ENCODE measurements at regions not wholly inside any gene's neighbourhood (a gene's known extent, or its start where the extent isn't known, plus 50 kb on each side); places are given as distances from the start of the nearest gene placed in this dataset. TPM values are rescaled to one million over a fixed set of nuclear protein-coding genes. Genes with fewer than 3 reads are reported as not detected.

- no peaks in the 10 kb centered on the region for H3K27me3 ChIP-seq
- H3K4me1 ChIP-seq, result no peaks in the 10 kb centered on the region
- no peaks in the 10 kb centered on the region for H3K36me3 ChIP-seq
- 61 to 67% methylated on average over 1 of the region's 1 CpG for WGBS, 2 donors
- H3K4me3 ChIP-seq (replicated peaks in 1 of 3), result no peak overlapping the region
- TF ChIP-seq, protein P1, sequence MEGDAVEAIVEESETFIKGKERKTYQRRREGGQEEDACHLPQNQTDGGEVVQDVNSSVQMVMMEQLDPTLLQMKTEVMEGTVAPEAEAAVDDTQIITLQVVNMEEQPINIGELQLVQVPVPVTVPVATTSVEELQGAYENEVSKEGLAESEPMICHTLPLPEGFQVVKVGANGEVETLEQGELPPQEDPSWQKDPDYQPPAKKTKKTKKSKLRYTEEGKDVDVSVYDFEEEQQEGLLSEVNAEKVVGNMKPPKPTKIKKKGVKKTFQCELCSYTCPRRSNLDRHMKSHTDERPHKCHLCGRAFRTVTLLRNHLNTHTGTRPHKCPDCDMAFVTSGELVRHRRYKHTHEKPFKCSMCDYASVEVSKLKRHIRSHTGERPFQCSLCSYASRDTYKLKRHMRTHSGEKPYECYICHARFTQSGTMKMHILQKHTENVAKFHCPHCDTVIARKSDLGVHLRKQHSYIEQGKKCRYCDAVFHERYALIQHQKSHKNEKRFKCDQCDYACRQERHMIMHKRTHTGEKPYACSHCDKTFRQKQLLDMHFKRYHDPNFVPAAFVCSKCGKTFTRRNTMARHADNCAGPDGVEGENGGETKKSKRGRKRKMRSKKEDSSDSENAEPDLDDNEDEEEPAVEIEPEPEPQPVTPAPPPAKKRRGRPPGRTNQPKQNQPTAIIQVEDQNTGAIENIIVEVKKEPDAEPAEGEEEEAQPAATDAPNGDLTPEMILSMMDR (IDR thresholded peaks at IDR 0.05), result no peak
- TF ChIP-seq POLR2A (IDR thresholded peaks at IDR 0.05), result no peak
- H3K27ac ChIP-seq, result no peak overlapping the region
- DNase-seq, result no peak
- no peaks in the 10 kb centered on the region for H3K9me3 ChIP-seq
- intact Hi-C loops (cut with DNase I), result no loop called here
These were observed 1134.1 kb downstream of the EPHA3 start for GRCh38 chr3:90241481-90241880.

DNA sequence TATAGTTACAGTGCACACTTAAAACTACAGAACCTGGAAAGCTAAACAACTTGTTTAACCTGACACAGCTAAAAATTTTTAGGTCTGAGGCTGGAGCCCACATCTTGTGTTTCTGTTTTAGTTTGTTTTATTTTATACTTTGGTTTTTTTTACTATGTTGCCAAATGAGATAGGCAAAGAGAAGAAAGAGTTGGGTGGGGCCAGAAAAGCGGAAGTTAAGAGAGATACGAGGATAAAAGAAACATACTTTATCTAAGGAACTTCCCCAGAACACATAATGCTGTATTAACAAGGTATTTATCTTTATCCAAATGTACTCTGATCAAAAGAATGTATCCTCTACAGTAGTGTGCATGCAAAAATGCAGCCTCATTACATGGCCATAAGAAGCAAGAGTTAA is 1145.7 kb downstream of the EPHA3 start:
- Histone ChIP-seq H3K27me3 (no peaks in the 10 kb centered on the region), H3K4me1 (no peaks in the 10 kb centered on the region), H3K9me3 (no peaks in the 10 kb centered on the region), H3K36me3 (no peaks in the 10 kb centered on the region), H3K4me3 (replicated peaks in 1 of 3) (no peak overlapping the region), H3K27ac (no peak overlapping the region)
- WGBS, 2 donors, result 77 to 83% methylated on average over 2 of the region's 2 CpGs
- TF ChIP-seq, protein P1 (IDR thresholded peaks at IDR 0.05), result no peak
- TF ChIP-seq POLR2A (IDR thresholded peaks at IDR 0.05), result no peak
- DNase-seq, result no peak
- intact Hi-C loops (cut with DNase I), result no loop called here

- intact Hi-C loops (cut with DNase I), result no loop called here
- H3K4me1 ChIP-seq, result no peaks in the 10 kb centered on the region
- H3K4me3 ChIP-seq (replicated peaks in 1 of 3), result no peak overlapping the region
- TF ChIP-seq POLR2A (IDR thresholded peaks at IDR 0.05), result no peak
- TF ChIP-seq, protein P1 (IDR thresholded peaks at IDR 0.05), result no peak
- 80 to 82% methylated on average over 6 of the region's 6 CpGs for WGBS, 2 donors
- no peaks in the 10 kb centered on the region for H3K27me3 ChIP-seq
- no peak for DNase-seq
- no peak overlapping the region for H3K27ac ChIP-seq
- H3K9me3 ChIP-seq, result no peaks in the 10 kb centered on the region
- H3K36me3 ChIP-seq, result no peaks in the 10 kb centered on the region
These were observed 1154.3 kb downstream of the EPHA3 start for GRCh38 chr3:90261481-90262433.

Small RNA genes lying in the stretch of these regions (small RNA-seq; reads per million reads assigned to genes)
- gene HSPE1P19, result not detected
- gene RF00012, result not detected
- not detected for gene RNU6-712P
